ENCODE measurements at regions not wholly inside any gene's neighbourhood (a gene's known extent, or its start where the extent isn't known, plus 50 kb on each side); places are given as distances from the start of the nearest gene placed in this dataset.

DNA sequence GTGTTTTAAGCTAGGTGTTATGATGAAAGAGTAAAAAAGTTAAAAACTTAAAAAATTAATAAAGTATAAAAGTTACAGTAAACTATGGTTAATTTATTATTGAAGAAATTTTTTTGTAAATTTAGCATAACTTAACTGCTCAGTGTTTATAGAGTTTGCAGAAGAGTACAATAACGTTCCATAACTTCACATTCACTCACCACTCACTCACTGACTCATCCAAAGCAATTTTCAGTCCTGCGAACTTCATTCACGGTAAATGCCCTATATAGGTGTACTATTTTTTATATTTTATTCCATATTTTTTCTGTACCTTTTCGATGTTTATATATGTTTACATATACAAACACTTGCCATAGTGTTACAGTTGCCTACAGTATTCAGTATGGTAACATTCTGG, 694.8 kb upstream of the SLC39A10 start:
- H3K9me3 ChIP-seq, result peaks cover 6% of the 10 kb centered on the region

GRCh38 chr2:194954218-194954617, 702.8 kb upstream of the SLC39A10 start:
- Histone ChIP-seq H3K9me3 (no peaks in the 10 kb centered on the region), H3K4me3 (no peak overlapping the region), H3K27ac (no peak overlapping the region), H3K36me3 (no peaks in the 10 kb centered on the region), H3K27me3 (no peaks in the 10 kb centered on the region), H3K4me1 (no peaks in the 10 kb centered on the region)
- no peak for TF ChIP-seq POLR2AphosphoS5 (IDR thresholded peaks at IDR 0.05)
- TF ChIP-seq EP300 (IDR thresholded peaks at IDR 0.05), result no peak
- TF ChIP-seq POLR2A (IDR thresholded peaks at IDR 0.05), result no peak
- TF ChIP-seq, protein P1, sequence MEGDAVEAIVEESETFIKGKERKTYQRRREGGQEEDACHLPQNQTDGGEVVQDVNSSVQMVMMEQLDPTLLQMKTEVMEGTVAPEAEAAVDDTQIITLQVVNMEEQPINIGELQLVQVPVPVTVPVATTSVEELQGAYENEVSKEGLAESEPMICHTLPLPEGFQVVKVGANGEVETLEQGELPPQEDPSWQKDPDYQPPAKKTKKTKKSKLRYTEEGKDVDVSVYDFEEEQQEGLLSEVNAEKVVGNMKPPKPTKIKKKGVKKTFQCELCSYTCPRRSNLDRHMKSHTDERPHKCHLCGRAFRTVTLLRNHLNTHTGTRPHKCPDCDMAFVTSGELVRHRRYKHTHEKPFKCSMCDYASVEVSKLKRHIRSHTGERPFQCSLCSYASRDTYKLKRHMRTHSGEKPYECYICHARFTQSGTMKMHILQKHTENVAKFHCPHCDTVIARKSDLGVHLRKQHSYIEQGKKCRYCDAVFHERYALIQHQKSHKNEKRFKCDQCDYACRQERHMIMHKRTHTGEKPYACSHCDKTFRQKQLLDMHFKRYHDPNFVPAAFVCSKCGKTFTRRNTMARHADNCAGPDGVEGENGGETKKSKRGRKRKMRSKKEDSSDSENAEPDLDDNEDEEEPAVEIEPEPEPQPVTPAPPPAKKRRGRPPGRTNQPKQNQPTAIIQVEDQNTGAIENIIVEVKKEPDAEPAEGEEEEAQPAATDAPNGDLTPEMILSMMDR (IDR thresholded peaks at IDR 0.05), result no peak
- no peak for DNase-seq (ENCODE audit: low spot score in 2 of 2)
- WGBS, result 48% methylated on average over 2 of the region's 2 CpGs

More for the DNA sequence above, 694.8 kb upstream of the SLC39A10 start:
- Histone ChIP-seq H3K36me3 (no peaks in the 10 kb centered on the region), H3K27ac (no peak overlapping the region), H3K4me3 (no peak overlapping the region), H3K4me1 (no peaks in the 10 kb centered on the region), H3K27me3 (no peaks in the 10 kb centered on the region)
- TF ChIP-seq EP300 (IDR thresholded peaks at IDR 0.05) (no peak), POLR2A (IDR thresholded peaks at IDR 0.05) (no peak), POLR2AphosphoS5 (IDR thresholded peaks at IDR 0.05) (no peak)
- TF ChIP-seq, protein P1 (IDR thresholded peaks at IDR 0.05), result no peak
- 93% methylated on average over 4 of the region's 4 CpGs for WGBS
- DNase-seq (ENCODE audit: low spot score in 2 of 2), result no peak

GRCh38 chr2:194946826-194947225, 710.2 kb upstream of the SLC39A10 start:
- no peak for DNase-seq (ENCODE audit: low spot score in 2 of 2)
- no peaks in the 10 kb centered on the region for H3K4me1 ChIP-seq
- no peaks in the 10 kb centered on the region for H3K27me3 ChIP-seq
- no peak overlapping the region for H3K27ac ChIP-seq
- 46% methylated on average over 1 of the region's 1 CpG for WGBS
- no peaks in the 10 kb centered on the region for H3K36me3 ChIP-seq
- no peak for TF ChIP-seq EP300 (IDR thresholded peaks at IDR 0.05)
- TF ChIP-seq, protein P1 (IDR thresholded peaks at IDR 0.05), result no peak
- no peak for TF ChIP-seq POLR2AphosphoS5 (IDR thresholded peaks at IDR 0.05)
- TF ChIP-seq POLR2A (IDR thresholded peaks at IDR 0.05), result no peak
- no peak overlapping the region for H3K4me3 ChIP-seq
- H3K9me3 ChIP-seq, result no peaks in the 10 kb centered on the region

GRCh38 chr2:194938066-194938465, 719.0 kb upstream of the SLC39A10 start:
- no peaks in the 10 kb centered on the region for H3K4me1 ChIP-seq
- no peak overlapping the region for H3K27ac ChIP-seq
- no peak for DNase-seq (ENCODE audit: low spot score in 2 of 2)
- H3K27me3 ChIP-seq, result no peaks in the 10 kb centered on the region
- TF ChIP-seq EP300 (IDR thresholded peaks at IDR 0.05) (no peak), POLR2A (IDR thresholded peaks at IDR 0.05) (no peak), POLR2AphosphoS5 (IDR thresholded peaks at IDR 0.05) (no peak)
- TF ChIP-seq, protein P1 (IDR thresholded peaks at IDR 0.05), result no peak
- H3K36me3 ChIP-seq, result no peaks in the 10 kb centered on the region
- WGBS, result 70% methylated on average over 2 of the region's 2 CpGs
- H3K4me3 ChIP-seq, result no peak overlapping the region
- no peaks in the 10 kb centered on the region for H3K9me3 ChIP-seq

GRCh38 chr2:194927489-194927888, 729.5 kb upstream of the SLC39A10 start:
- no peak for TF ChIP-seq EP300 (IDR thresholded peaks at IDR 0.05)
- WGBS, result 86% methylated on average over 7 of the region's 7 CpGs
- Histone ChIP-seq H3K4me3 (no peak overlapping the region), H3K27ac (no peak overlapping the region), H3K27me3 (no peaks in the 10 kb centered on the region), H3K9me3 (no peaks in the 10 kb centered on the region), H3K4me1 (no peaks in the 10 kb centered on the region), H3K36me3 (no peaks in the 10 kb centered on the region)
- DNase-seq (ENCODE audit: low spot score in 2 of 2), result no peak

DNA sequence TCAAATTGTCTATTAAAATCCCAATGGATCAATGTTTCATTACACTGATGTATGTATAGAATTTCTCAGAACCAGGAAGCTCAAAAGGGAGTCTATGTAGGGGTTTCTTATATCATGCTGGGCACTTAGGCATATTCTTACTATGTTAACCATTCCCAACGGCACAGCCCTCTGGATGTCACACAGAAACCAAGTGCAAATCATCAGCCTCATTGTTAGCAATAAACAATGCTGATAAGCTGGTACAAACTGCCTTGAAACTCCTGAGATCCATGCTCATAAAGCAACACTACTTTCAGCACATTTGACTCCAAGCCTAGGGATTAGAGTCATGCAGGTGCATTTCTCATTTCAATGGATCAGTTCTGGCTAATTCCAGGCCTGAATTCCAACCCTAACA, 730.2 kb upstream of the SLC39A10 start:
- H3K4me1 ChIP-seq, result no peaks in the 10 kb centered on the region
- no peak overlapping the region for H3K27ac ChIP-seq
- DNase-seq (ENCODE audit: low spot score in 2 of 2), result no peak
- no peak overlapping the region for H3K4me3 ChIP-seq
- no peaks in the 10 kb centered on the region for H3K36me3 ChIP-seq
- H3K9me3 ChIP-seq, result no peaks in the 10 kb centered on the region
- 52% methylated on average over 1 of the region's 1 CpG for WGBS
- TF ChIP-seq EP300 (IDR thresholded peaks at IDR 0.05) (no peak), POLR2AphosphoS5 (IDR thresholded peaks at IDR 0.05) (no peak), POLR2A (IDR thresholded peaks at IDR 0.05) (no peak)
- TF ChIP-seq, protein P1 (IDR thresholded peaks at IDR 0.05), result no peak
- no peaks in the 10 kb centered on the region for H3K27me3 ChIP-seq

Measured in suprapubic skin (tissue), 4 donors.